Right lobe of liver (tissue), 4 donors: ENCODE measurements at regions not wholly inside any gene's neighbourhood (a gene's known extent, or its start where the extent isn't known, plus 50 kb on each side); places are given as distances from the start of the nearest gene placed in this dataset.

Source experiments
- POLR2A ChIP-seq: fragments of 450-650 bp; IDR thresholded peaks from one replicate; pipeline ENCODE4 v1.6.1; 2017; ENCODE audit warnings: antibody characterized with exemption, mild to moderate bottlenecking
- TF ChIP-seq, protein P1 (sequence below), 4 donors: fragments of 200-600 bp in 3 of 4; fragments of 450-650 bp in 1 of 4; IDR thresholded peaks; one replicate each; pipeline versions ENCODE4 v1.5.1 to v1.8.0; 2016 to 2022; ENCODE audit warnings: antibody characterized with exemption in 4 of 4, mild to moderate bottlenecking in 2 of 4
- donor health status: DM: no; HTN: no; CAD: no.
- donor health status: DM: no; HTN: no; CAD: no.
- donor health status: DM: no; HTN: yes; CAD: no.

DNA sequence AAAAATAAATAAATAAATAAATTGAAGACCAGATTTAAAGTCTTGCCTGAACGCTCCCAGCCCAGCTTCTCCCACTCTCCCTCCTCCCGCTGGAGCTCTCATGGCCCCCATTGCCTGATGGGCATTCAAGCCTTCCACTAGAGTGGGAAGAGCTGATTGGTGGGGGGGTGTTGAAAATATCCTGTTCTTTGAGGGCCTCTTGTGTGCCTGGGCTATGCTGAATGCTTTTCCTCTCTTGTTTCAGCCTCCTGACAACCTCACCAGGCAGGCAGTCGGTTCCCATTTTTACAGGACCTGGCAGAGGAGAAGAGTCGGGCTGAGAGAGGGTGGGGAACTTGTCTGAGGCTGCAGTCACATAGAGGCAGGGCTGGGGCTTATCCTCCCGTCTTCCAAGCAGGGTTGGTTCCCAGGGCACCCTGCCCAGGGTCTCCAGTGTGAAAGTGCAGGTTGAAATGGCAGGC, 59.2 kb upstream of the SSBP3 start:
- TF ChIP-seq POLR2A, result no peak
- TF ChIP-seq, protein P1, sequence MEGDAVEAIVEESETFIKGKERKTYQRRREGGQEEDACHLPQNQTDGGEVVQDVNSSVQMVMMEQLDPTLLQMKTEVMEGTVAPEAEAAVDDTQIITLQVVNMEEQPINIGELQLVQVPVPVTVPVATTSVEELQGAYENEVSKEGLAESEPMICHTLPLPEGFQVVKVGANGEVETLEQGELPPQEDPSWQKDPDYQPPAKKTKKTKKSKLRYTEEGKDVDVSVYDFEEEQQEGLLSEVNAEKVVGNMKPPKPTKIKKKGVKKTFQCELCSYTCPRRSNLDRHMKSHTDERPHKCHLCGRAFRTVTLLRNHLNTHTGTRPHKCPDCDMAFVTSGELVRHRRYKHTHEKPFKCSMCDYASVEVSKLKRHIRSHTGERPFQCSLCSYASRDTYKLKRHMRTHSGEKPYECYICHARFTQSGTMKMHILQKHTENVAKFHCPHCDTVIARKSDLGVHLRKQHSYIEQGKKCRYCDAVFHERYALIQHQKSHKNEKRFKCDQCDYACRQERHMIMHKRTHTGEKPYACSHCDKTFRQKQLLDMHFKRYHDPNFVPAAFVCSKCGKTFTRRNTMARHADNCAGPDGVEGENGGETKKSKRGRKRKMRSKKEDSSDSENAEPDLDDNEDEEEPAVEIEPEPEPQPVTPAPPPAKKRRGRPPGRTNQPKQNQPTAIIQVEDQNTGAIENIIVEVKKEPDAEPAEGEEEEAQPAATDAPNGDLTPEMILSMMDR (IDR thresholded peaks at IDR 0.05), result no peak
